DLD1 (cell line): ENCODE measurements at regions not wholly inside any gene's neighbourhood (a gene's known extent, or its start where the extent isn't known, plus 50 kb on each side); places are given as distances from the start of the nearest gene placed in this dataset.
"Not testable (repeated sequence)": the region's sequence is repeated elsewhere in the genome, so short reads cannot be mapped to it uniquely, and the experiment has no call there.

Experiments
- in situ Hi-C: cut with HindIII; loops from 2 replicates; pipeline ENCODE4 v1.10.0; 2017; ENCODE audit warnings: low sequenced_read_pairs

GRCh38 chr3:104165866-104166265 is 1200.8 kb upstream of the ALCAM start:
- in situ Hi-C loops: no loop called here

GRCh38 chr3:104168386-104168785 is 1198.3 kb upstream of the ALCAM start:
- in situ Hi-C loops: no loop called here

GRCh38 chr3:104175696-104176095 is 1191.0 kb upstream of the ALCAM start:
- in situ Hi-C loops: no loop called here

GRCh38 chr3:104176706-104177105 is 1190.0 kb upstream of the ALCAM start:
- in situ Hi-C loops: no loop called here

GRCh38 chr3:104178680-104179079 is 1188.0 kb upstream of the ALCAM start:
- in situ Hi-C loops: no loop called here

- in situ Hi-C loops: no loop called here
Observed at GRCh38 chr3:104180906-104181305, 1185.8 kb upstream of the ALCAM start.

- in situ Hi-C loops: no loop called here
Observed at GRCh38 chr3:104190681-104191080, 1176.0 kb upstream of the ALCAM start.

- in situ Hi-C loops: no loop called here
Observed at GRCh38 chr3:104198131-104198530, 1168.6 kb upstream of the ALCAM start.

GRCh38 chr3:104206925-104207324 is 1159.8 kb upstream of the ALCAM start:
- in situ Hi-C loops: no loop called here

GRCh38 chr3:104214277-104214676 is 1152.4 kb upstream of the ALCAM start:
- in situ Hi-C loops: no loop called here

GRCh38 chr3:104214937-104215336 is 1151.8 kb upstream of the ALCAM start:
- in situ Hi-C loops: no loop called here

GRCh38 chr3:104219046-104219445 is 1147.7 kb upstream of the ALCAM start:
- in situ Hi-C loops: not testable (repeated sequence)

- in situ Hi-C loops: no loop called here
Observed at GRCh38 chr3:104234442-104235194, 1132.1 kb upstream of the ALCAM start.

- in situ Hi-C loops: no loop called here
Observed at GRCh38 chr3:104244680-104245220, 1122.0 kb upstream of the ALCAM start.

- in situ Hi-C loops: no loop called here
Observed at GRCh38 chr3:104245261-104245660, 1121.4 kb upstream of the ALCAM start.

- in situ Hi-C loops: no loop called here
Observed at GRCh38 chr3:104245981-104246380, 1120.7 kb upstream of the ALCAM start.

GRCh38 chr3:104257486-104257885 is 1109.2 kb upstream of the ALCAM start:
- in situ Hi-C loops: no loop called here

GRCh38 chr3:104263477-104263876 is 1103.2 kb upstream of the ALCAM start:
- in situ Hi-C loops: no loop called here

- in situ Hi-C loops: not testable (repeated sequence)
Observed at GRCh38 chr3:104266219-104266618, 1100.5 kb upstream of the ALCAM start.

GRCh38 chr3:104269771-104270170 is 1096.9 kb upstream of the ALCAM start:
- in situ Hi-C loops: no loop called here

GRCh38 chr3:104273046-104273649 is 1093.6 kb upstream of the ALCAM start:
- in situ Hi-C loops: no loop called here

- in situ Hi-C loops: no loop called here
Observed at GRCh38 chr3:104275199-104275598, 1091.5 kb upstream of the ALCAM start.
